ENCODE measurements at regions not wholly inside any gene's neighbourhood (a gene's known extent, or its start where the extent isn't known, plus 50 kb on each side); places are given as distances from the start of the nearest gene placed in this dataset.

DNA sequence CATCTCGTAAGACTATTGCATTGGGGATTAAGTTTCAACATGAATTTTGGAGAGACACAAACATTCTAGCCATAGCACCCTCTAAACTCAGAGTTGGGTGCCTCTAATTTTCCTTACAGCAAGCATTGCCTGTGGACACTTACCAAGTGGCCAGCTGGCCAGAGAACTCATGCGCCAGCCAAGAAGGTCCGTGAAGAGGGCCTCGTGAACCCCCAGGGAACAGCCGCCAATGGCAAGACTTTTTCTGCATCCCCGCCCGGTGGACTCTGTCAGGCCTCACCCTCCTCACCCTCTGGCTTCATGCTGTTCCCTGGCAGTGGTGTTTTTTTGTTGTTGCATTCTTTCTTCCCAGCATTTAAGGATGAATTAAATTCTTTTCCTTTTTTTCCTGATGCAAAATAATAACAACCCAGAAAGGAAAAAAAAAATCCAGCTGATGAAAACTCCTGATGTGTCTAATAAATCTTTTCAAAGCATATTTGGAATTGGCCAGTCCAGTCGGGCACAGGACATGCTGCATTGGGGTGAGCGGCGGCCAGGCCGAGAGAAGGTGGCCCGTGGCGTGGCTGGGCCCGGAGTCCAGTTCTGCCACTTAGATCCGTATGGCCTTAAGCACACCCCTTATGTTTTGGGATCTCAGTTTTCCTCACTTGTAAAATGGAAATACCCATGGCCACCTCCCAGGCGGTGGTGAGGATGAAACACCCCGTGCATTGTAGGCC, 191.9 kb upstream of the DIO3 start:
- POLR2A ChIA-PET = no interaction called here
- DNase-seq (no peak), ATAC-seq (ENCODE audit: poor library complexity) (no peak)
- H3K27ac Mint-ChIP-seq = no peak overlapping the region
- no peaks in the 10 kb centered on the region for H3K4me1 Mint-ChIP-seq (ENCODE audit: low read depth)
- peaks cover 0 to 6% of the 10 kb centered on the region in 2 experiments for H3K9me3 ChIP-seq (ENCODE audit: control insufficient read depth in 1 of 2, insufficient read depth in 1 of 2, low read length in 2 of 2)
- peaks cover 33% of the 10 kb centered on the region for H3K27me3 Mint-ChIP-seq
- CTCF ChIA-PET = no interaction called here
- peaks cover 3 to 5% of the 10 kb centered on the region in 2 experiments for H3K27me3 ChIP-seq (ENCODE audit: control insufficient read depth in 1 of 2, insufficient read depth in 2 of 2, low read length in 2 of 2)
- H3K36me3 ChIP-seq (ENCODE audit: insufficient read depth, low read length) = no peaks in the 10 kb centered on the region
- H3K9me3 Mint-ChIP-seq = no peaks in the 10 kb centered on the region
- H3K4me3 Mint-ChIP-seq = no peak overlapping the region
- TF ChIP-seq, protein P1, sequence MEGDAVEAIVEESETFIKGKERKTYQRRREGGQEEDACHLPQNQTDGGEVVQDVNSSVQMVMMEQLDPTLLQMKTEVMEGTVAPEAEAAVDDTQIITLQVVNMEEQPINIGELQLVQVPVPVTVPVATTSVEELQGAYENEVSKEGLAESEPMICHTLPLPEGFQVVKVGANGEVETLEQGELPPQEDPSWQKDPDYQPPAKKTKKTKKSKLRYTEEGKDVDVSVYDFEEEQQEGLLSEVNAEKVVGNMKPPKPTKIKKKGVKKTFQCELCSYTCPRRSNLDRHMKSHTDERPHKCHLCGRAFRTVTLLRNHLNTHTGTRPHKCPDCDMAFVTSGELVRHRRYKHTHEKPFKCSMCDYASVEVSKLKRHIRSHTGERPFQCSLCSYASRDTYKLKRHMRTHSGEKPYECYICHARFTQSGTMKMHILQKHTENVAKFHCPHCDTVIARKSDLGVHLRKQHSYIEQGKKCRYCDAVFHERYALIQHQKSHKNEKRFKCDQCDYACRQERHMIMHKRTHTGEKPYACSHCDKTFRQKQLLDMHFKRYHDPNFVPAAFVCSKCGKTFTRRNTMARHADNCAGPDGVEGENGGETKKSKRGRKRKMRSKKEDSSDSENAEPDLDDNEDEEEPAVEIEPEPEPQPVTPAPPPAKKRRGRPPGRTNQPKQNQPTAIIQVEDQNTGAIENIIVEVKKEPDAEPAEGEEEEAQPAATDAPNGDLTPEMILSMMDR (IDR thresholded peaks at IDR 0.05) = no peak
- no peak overlapping the region for H3K27ac ChIP-seq (ENCODE audit: low read depth in 1 of 2, low read length in 2 of 2)
- H3K36me3 Mint-ChIP-seq (ENCODE audit: low read depth) = no peaks in the 10 kb centered on the region
- no peak overlapping the region for H3K4me3 ChIP-seq (ENCODE audit: low read length)
- no peaks in the 10 kb centered on the region for H3K4me1 ChIP-seq (ENCODE audit: insufficient read depth, low read length)
- intact Hi-C loops (cut with DNase I, micrococcal nuclease) = no loop called here

DNA sequence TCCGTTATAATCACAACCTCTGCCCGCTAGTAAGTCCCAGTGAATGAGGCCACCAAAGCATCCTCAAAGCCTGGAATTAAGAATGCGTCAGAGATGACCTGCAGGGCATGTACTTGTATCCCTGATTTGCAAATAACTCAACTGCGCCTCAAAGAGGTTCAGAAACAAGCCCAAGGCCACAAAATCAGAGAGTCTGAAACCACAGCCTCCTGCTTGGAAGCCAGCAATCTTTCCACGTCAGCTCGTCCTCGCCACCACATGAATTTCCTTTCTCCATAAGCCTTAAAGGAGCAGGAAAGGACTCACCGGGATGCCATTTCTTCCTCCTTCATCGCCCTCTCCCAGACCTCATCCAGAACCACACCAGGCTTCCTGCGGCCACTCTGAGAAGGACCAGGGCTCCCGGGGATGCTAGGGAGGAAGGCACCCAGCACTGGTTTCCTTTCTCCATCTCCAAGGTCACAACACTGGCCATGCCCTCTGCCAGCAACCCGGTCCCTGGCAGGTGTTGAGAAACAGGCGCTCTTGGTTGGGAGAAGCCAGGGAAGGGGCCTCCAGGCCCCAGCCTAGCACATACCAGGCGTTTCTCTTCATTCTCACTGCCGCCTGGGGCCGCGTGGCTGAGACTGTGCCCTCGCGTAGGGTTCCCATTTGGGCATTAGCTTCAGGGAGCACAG, 191.2 kb upstream of the DIO3 start:
- ChIA-PET POLR2A (no interaction called here), CTCF (no interaction called here)
- Mint-ChIP-seq H3K36me3 (ENCODE audit: low read depth) (no peaks in the 10 kb centered on the region), H3K27ac (no peak overlapping the region), H3K4me3 (no peak overlapping the region), H3K9me3 (no peaks in the 10 kb centered on the region), H3K4me1 (ENCODE audit: low read depth) (no peaks in the 10 kb centered on the region), H3K27me3 (peaks cover 35% of the 10 kb centered on the region)
- Histone ChIP-seq H3K4me3 (ENCODE audit: low read length) (no peak overlapping the region), H3K4me1 (ENCODE audit: insufficient read depth, low read length) (no peaks in the 10 kb centered on the region), H3K27ac (ENCODE audit: low read depth in 1 of 2, low read length in 2 of 2) (no peak overlapping the region), H3K36me3 (ENCODE audit: insufficient read depth, low read length) (no peaks in the 10 kb centered on the region), H3K27me3 (ENCODE audit: control insufficient read depth in 1 of 2, insufficient read depth in 2 of 2, low read length in 2 of 2) (peaks cover 3 to 5% of the 10 kb centered on the region in 2 experiments), H3K9me3 (ENCODE audit: control insufficient read depth in 1 of 2, insufficient read depth in 1 of 2, low read length in 2 of 2) (peaks cover 0 to 3% of the 10 kb centered on the region in 2 experiments)
- ATAC-seq (ENCODE audit: poor library complexity) = no peak
- TF ChIP-seq, protein P1 (IDR thresholded peaks at IDR 0.05) = no peak
- no peak for DNase-seq
- intact Hi-C loops (cut with DNase I, micrococcal nuclease) = no loop called here

DNA sequence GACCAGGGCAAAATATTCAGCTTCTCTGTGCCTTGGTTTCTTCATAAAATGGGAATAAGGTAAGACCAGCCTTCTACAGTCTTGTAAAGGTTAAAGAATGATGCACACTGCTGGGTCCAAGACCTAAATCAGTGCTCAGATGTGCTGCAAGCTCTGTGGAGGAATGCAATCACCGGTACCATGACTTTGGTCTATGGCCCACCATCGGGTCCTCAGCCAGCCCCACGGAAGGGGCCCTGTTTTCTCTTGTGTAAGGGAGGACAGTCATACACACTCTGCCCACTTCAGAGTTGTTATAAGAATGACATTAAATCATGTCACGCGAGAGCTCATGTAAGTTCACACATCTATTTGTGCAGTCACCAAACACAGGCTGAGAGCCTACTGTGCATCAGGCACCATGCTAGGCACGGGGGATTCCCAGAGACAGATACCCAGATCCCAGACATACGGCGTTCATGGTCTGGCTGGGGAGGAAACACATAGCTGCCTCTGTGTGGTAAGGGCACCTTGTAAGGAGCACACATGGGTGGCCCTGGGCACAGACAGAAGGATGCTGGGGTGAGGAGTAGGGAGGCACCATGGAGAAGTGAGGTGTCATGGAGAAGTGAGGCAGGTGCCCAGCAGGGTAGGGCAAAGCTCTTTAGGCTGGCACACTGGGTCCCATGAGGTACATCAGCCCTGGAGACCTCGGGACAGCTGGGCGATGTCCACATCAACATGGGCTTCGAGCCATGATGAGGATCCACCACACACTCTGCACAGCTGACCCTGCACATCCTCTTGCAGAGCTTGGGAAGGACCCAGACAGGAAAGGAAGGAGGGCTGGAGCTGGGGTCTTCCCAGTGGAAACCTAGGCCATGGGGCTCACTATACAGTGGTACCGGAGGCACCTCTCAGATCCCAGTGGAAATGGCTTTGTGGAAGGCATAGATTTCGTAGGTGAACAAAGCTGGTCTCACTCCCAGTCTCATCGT, 190.4 kb upstream of the DIO3 start:
- Mint-ChIP-seq H3K4me3 (no peak overlapping the region), H3K27ac (no peak overlapping the region)

More for the DNA sequence above, 190.4 kb upstream of the DIO3 start:
- Mint-ChIP-seq H3K27me3 (peaks cover 42% of the 10 kb centered on the region), H3K4me1 (ENCODE audit: low read depth) (no peaks in the 10 kb centered on the region), H3K9me3 (no peaks in the 10 kb centered on the region), H3K36me3 (ENCODE audit: low read depth) (no peaks in the 10 kb centered on the region)
- ChIA-PET POLR2A (no interaction called here), CTCF (no interaction called here)
- Histone ChIP-seq H3K36me3 (ENCODE audit: insufficient read depth, low read length) (no peaks in the 10 kb centered on the region), H3K9me3 (ENCODE audit: control insufficient read depth in 1 of 2, insufficient read depth in 1 of 2, low read length in 2 of 2) (no peaks in the 10 kb centered on the region), H3K4me3 (ENCODE audit: low read length) (no peak overlapping the region), H3K4me1 (ENCODE audit: insufficient read depth, low read length) (no peaks in the 10 kb centered on the region), H3K27me3 (ENCODE audit: control insufficient read depth in 1 of 2, insufficient read depth in 2 of 2, low read length in 2 of 2) (no peaks in the 10 kb centered on the region), H3K27ac (ENCODE audit: low read depth in 1 of 2, low read length in 2 of 2) (no peak overlapping the region)
- DNase-seq (no peak), ATAC-seq (ENCODE audit: poor library complexity) (no peak)
- TF ChIP-seq, protein P1 (IDR thresholded peaks at IDR 0.05) = no peak
- intact Hi-C loops (cut with DNase I, micrococcal nuclease) = no loop called here

All from CD4-positive, alpha-beta T cell (primary cell).